ENCODE measurements at regions not wholly inside any gene's neighbourhood (a gene's known extent, or its start where the extent isn't known, plus 50 kb on each side); places are given as distances from the start of the nearest gene placed in this dataset.

DNA sequence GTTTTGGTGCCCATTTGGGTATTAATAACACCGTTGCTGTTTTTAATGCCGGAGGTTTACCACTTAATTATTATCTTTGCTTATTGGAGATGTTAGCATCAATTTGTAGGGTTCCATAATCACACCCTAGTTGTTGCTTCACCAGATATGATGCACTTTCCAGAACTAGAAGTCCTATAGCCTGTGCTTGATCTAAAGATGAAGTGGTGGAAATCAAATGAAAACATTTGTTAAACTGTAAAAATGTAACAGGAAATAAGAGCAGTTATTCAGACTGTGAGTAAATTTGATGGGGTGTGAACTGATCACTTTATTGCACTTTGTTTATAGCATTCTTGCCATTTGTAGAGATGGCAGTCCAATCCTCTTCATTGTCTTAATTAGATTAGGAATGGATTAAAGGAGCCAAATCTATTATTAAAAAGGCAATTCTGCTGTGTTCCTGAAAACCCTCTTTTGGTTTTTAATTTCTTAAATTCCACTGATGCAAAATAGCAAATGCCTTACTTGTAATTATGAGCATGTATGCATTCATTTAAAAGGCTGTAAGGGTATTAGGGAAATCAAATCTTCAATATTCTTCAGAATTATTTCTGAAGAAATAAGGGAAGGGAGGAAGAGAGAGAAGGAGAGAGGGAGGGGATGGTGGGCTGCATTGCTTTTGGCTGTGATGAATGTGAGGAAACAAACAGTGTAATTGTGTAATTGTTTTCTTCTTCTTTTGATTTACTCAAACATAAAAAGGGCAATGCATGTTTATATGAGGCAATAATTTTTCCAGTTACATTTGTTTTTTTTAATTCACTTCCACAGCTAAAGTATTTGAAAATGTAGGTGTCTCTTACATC, 675.2 kb upstream of the WWC1 start:
- Histone ChIP-seq H3K27me3 (ENCODE audit: insufficient read depth, poor library complexity, severe bottlenecking) (no peaks in the 10 kb centered on the region), H3K27ac (ENCODE audit: poor library complexity, severe bottlenecking) (no peak overlapping the region), H3K9me3 (ENCODE audit: severe bottlenecking) (no peaks in the 10 kb centered on the region), H3K36me3 (ENCODE audit: low read depth) (no peaks in the 10 kb centered on the region), H3K4me3 (ENCODE audit: severe bottlenecking) (no peak overlapping the region), H3K4me1 (ENCODE audit: insufficient read depth, poor library complexity, severe bottlenecking) (no peaks in the 10 kb centered on the region)
- TF ChIP-seq, protein P1, sequence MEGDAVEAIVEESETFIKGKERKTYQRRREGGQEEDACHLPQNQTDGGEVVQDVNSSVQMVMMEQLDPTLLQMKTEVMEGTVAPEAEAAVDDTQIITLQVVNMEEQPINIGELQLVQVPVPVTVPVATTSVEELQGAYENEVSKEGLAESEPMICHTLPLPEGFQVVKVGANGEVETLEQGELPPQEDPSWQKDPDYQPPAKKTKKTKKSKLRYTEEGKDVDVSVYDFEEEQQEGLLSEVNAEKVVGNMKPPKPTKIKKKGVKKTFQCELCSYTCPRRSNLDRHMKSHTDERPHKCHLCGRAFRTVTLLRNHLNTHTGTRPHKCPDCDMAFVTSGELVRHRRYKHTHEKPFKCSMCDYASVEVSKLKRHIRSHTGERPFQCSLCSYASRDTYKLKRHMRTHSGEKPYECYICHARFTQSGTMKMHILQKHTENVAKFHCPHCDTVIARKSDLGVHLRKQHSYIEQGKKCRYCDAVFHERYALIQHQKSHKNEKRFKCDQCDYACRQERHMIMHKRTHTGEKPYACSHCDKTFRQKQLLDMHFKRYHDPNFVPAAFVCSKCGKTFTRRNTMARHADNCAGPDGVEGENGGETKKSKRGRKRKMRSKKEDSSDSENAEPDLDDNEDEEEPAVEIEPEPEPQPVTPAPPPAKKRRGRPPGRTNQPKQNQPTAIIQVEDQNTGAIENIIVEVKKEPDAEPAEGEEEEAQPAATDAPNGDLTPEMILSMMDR (IDR thresholded peaks at IDR 0.05; ENCODE audit: poor library complexity, severe bottlenecking): no peak
- DNase-seq (ENCODE audit: low spot score) (no peak), ATAC-seq (ENCODE audit: low read depth) (no peak)

DNA sequence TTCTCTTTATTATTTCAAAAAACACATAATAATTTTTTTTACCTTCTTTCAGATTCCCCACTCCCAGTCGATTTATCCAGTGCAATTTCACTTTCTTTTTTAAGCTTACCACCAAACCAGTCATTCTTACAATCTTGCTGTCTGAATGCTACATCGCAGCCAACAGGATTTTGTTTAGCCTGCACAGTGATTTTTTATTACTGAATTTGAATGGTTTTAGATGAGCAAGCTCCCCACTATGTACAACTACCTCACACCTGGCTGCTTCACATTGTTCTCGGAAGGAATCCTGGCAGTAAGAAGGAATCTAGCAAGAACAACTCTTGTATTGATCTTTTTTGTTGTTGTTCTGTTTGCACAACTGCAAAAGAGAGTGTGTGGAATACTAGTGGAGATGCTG, 668.1 kb upstream of the WWC1 start:
- Histone ChIP-seq H3K27ac (ENCODE audit: poor library complexity, severe bottlenecking) (no peak overlapping the region), H3K36me3 (ENCODE audit: low read depth) (no peaks in the 10 kb centered on the region), H3K27me3 (ENCODE audit: insufficient read depth, poor library complexity, severe bottlenecking) (no peaks in the 10 kb centered on the region), H3K9me3 (ENCODE audit: severe bottlenecking) (no peaks in the 10 kb centered on the region), H3K4me1 (ENCODE audit: insufficient read depth, poor library complexity, severe bottlenecking) (peaks cover 9% of the 10 kb centered on the region), H3K4me3 (ENCODE audit: severe bottlenecking) (no peak overlapping the region)
- TF ChIP-seq, protein P1 (IDR thresholded peaks at IDR 0.05; ENCODE audit: poor library complexity, severe bottlenecking): no peak
- no peak for DNase-seq (ENCODE audit: low spot score)
- ATAC-seq (ENCODE audit: low read depth): peak; percentile 51

DNA sequence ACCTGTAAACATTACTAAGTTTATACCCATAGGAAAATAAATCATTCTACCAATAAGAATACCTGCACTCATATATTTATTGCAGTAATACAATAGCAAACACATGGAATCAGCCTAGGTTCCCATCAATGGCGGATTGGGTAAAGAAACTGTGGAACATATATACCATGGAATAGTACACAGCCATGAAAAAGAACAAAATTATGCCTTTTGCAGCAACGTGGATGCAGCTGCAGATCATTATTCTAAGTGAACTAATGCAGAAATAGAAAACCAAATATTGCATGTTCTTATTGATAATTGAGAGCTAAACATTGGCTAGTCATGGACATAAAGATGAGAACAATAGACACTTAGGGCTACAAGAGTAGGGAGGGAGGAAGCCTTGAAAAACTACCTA, 667.4 kb upstream of the WWC1 start:
- TF ChIP-seq, protein P1 (IDR thresholded peaks at IDR 0.05; ENCODE audit: poor library complexity, severe bottlenecking): no peak
- DNase-seq (ENCODE audit: low spot score): no peak
- no peak for ATAC-seq (ENCODE audit: low read depth)

DNA sequence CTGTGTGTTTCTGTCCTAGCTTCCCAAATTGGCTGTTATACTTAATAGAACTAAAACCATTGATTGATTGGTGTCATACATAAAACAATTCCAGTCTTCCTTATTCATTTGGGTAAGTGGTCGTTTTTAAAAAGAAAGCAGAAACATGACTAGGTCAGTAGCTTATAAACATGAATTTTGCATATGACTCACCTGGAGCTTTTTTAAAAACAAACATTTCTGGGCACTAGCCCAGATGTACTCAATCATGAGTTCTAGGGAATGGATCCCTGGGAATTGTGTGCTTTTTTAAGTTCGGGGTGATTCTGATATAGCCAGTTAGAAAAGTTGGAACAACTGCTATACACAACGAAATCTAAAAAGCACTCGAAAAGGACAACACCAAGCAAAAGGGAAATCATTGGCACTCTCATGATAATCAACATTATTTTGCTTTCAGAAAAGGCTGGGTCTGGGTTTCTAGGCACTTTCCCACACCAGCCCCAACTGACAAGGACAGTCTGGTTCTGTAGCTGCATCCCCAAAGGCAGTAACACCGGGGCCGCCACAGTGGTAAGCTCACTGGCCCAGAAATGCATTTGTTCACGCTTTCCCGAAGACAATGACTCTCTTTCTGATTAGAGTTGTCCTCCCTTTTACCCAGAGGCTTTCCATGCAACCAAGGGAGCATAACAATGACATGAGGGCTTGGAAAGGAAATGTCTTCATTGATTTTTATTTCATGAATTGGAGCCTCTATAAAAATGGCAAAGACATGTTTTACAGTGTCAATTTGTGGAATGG, 664.9 kb upstream of the WWC1 start:
- peaks cover 18% of the 10 kb centered on the region for H3K4me1 ChIP-seq (ENCODE audit: insufficient read depth, poor library complexity, severe bottlenecking)
- no peaks in the 10 kb centered on the region for H3K36me3 ChIP-seq (ENCODE audit: low read depth)
- no peaks in the 10 kb centered on the region for H3K9me3 ChIP-seq (ENCODE audit: severe bottlenecking)
- no peak for DNase-seq (ENCODE audit: low spot score)
- no peak overlapping the region for H3K27ac ChIP-seq (ENCODE audit: poor library complexity, severe bottlenecking)
- TF ChIP-seq, protein P1 (IDR thresholded peaks at IDR 0.05; ENCODE audit: poor library complexity, severe bottlenecking): no peak
- H3K27me3 ChIP-seq (ENCODE audit: insufficient read depth, poor library complexity, severe bottlenecking): no peaks in the 10 kb centered on the region
- H3K4me3 ChIP-seq (ENCODE audit: severe bottlenecking): no peak overlapping the region
- ATAC-seq (ENCODE audit: low read depth): peak; percentile 64

More for the DNA sequence above, 667.4 kb upstream of the WWC1 start:
- no peaks in the 10 kb centered on the region for H3K27me3 ChIP-seq (ENCODE audit: insufficient read depth, poor library complexity, severe bottlenecking)
- peaks cover 9% of the 10 kb centered on the region for H3K4me1 ChIP-seq (ENCODE audit: insufficient read depth, poor library complexity, severe bottlenecking)
- H3K36me3 ChIP-seq (ENCODE audit: low read depth): no peaks in the 10 kb centered on the region
- no peak overlapping the region for H3K4me3 ChIP-seq (ENCODE audit: severe bottlenecking)
- no peaks in the 10 kb centered on the region for H3K9me3 ChIP-seq (ENCODE audit: severe bottlenecking)
- no peak overlapping the region for H3K27ac ChIP-seq (ENCODE audit: poor library complexity, severe bottlenecking)
